Tibial nerve (tissue), 4 donors: ENCODE measurements at regions not wholly inside any gene's neighbourhood (a gene's known extent, or its start where the extent isn't known, plus 50 kb on each side); places are given as distances from the start of the nearest gene placed in this dataset.
A peak's percentile ranks its signal among the peaks of the same experiment; 100 is the strongest.

Experiments used
- DNase-seq, 2 donors: peaks; one replicate each; pipeline ENCODE4 v3.0.0-alpha.2; 2019; ENCODE audit warnings: low spot score in 2 of 2
- H3K27ac ChIP-seq, 4 donors: fragments of 200-600 bp; sonication (generic) in 3 of 4; one replicate each; pipeline ENCODE4 v1.5.1; 2017 to 2019; ENCODE audit warnings: mild to moderate bottlenecking in 1 of 4
- H3K27me3 ChIP-seq, 2 donors: fragments of 200-600 bp; sonication (generic) in 1 of 2; one replicate each; pipeline versions ENCODE4 v1.5.1 to v1.6.0; 2017 to 2019
- H3K36me3 ChIP-seq, 3 donors: fragments of 200-600 bp; sonication (generic); one replicate each; pipeline ENCODE4 v1.5.1; 2018 to 2019
- H3K4me1 ChIP-seq, 4 donors: fragments of 200-600 bp; sonication (generic) in 3 of 4; one replicate each; pipeline ENCODE4 v1.5.1; 2017 to 2019
- H3K4me3 ChIP-seq, 4 donors: fragments of 200-600 bp; sonication (generic) in 3 of 4; one replicate each; pipeline ENCODE4 v1.5.1; 2017 to 2019; ENCODE audit warnings: mild to moderate bottlenecking in 1 of 4, moderate library complexity in 1 of 4
- H3K9me3 ChIP-seq, 4 donors: fragments of 200-600 bp; sonication (generic) in 3 of 4; one replicate each; pipeline ENCODE4 v1.5.1; 2017 to 2019
- CTCF ChIP-seq, 5 experiments: fragments of 200-600 bp in 3 of 5; fragments of 450-650 bp in 2 of 5; sonication (generic) in 3 of 5; IDR thresholded peaks; one replicate each; pipeline ENCODE4 v1.5.1; 2016 to 2019; ENCODE audit warnings: antibody characterized with exemption in 5 of 5, mild to moderate bottlenecking in 3 of 5, moderate library complexity in 2 of 5
- EP300 ChIP-seq, 2 donors: sonication (generic); formaldehyde crosslinking; IDR thresholded peaks; one replicate each; pipeline ENCODE4 v1.6.1; 2017; ENCODE audit warnings: antibody characterized with exemption in 2 of 2, mild to moderate bottlenecking in 1 of 2
- POLR2A ChIP-seq, 2 donors: fragments of 450-650 bp; IDR thresholded peaks; one replicate each; pipeline ENCODE4 v1.6.1; 2017; ENCODE audit warnings: antibody characterized with exemption in 2 of 2, mild to moderate bottlenecking in 2 of 2, moderate library complexity in 2 of 2
- WGBS, 2 donors: methylation state at CpG; one replicate each; pipeline ENCODE4 v1.1.5; 2018; 5-methylcytosine and 5-hydroxymethylcytosine counted together

DNA sequence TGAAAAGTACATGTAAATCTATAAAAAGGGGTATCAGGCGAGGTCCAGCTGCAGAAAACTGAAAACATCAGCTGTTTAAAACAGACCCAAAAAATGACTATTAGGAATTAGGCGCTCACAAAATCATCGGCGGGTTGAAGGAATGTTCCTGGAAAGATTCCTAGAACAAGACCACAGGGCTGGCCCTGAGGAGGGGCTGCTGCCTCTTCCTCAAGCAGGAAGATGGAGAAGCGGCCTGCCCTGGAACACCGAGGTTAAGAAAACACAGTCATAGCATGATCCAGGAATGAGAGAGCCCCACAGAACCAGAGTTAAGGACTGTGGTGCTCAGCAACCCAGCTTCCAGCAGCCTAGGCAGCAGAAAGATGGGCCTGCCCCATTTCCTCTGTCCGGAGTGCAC is 78.4 kb downstream of the C11orf91 start:
- no peak for TF ChIP-seq CTCF (IDR thresholded peaks at IDR 0.05)
- TF ChIP-seq POLR2A (IDR thresholded peaks at IDR 0.05) = no peak
- TF ChIP-seq EP300 (IDR thresholded peaks at IDR 0.05) = no peak
- DNase-seq = no peak
- 34 to 45% methylated on average over 7 of the region's 7 CpGs for WGBS, 2 donors
- peak overlapping the region in 2 of 4 donors; percentile 72 to 75 for H3K27ac ChIP-seq
- H3K4me3 ChIP-seq = no peak overlapping the region
- no peaks in the 10 kb centered on the region for H3K9me3 ChIP-seq
- H3K4me1 ChIP-seq = peaks cover 0 to 34% (median 13%) of the 10 kb centered on the region in 4 donors
- H3K27me3 ChIP-seq = no peaks in the 10 kb centered on the region
- no peaks in the 10 kb centered on the region for H3K36me3 ChIP-seq

DNA sequence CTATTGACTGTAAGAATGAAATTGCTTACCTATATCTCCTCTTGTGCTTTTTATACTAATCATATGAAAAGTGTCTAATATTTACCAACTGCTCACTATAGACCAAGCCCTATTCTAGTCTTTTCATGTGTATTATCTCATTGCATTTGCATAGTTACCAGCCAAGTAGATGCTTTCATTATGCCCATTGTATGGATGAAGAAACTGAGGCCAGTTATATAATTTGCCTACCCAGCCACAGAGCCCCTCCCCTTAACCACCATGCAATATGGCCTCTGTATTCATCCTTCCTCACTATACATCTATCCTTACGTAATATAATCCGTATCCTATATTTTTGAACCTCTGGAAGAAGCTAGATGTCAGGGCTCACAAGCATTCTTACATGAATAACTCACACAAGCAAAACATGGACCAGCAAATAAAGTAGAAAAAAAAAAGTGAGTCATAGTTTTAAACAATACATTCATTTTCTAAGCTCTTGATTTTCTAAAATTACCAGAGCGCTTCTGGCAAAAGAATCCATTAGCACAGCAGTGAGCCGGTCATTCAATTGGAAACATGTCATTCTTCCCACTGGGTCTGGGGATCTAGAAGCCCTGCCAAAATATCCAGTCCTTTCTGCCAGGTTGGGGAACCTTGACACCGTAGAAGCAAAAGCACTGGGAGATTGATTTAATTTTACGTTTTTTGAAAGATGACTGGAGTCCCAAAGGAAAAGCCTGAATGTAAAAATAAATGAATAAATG is 80.0 kb downstream of the C11orf91 start:
- DNase-seq = no peak
- no peaks in the 10 kb centered on the region for H3K27me3 ChIP-seq
- 25 to 32% methylated on average over 6 of the region's 6 CpGs for WGBS, 2 donors
- peak overlapping the region in 2 of 4 donors; percentile 72 to 75 for H3K27ac ChIP-seq
- H3K4me1 ChIP-seq = peaks cover 0 to 34% (median 13%) of the 10 kb centered on the region in 4 donors
- no peaks in the 10 kb centered on the region for H3K36me3 ChIP-seq
- TF ChIP-seq EP300 (IDR thresholded peaks at IDR 0.05) = peak in 1 of 2 donors; percentile 39
- no peak for TF ChIP-seq POLR2A (IDR thresholded peaks at IDR 0.05)
- no peak overlapping the region for H3K4me3 ChIP-seq
- no peaks in the 10 kb centered on the region for H3K9me3 ChIP-seq

DNA sequence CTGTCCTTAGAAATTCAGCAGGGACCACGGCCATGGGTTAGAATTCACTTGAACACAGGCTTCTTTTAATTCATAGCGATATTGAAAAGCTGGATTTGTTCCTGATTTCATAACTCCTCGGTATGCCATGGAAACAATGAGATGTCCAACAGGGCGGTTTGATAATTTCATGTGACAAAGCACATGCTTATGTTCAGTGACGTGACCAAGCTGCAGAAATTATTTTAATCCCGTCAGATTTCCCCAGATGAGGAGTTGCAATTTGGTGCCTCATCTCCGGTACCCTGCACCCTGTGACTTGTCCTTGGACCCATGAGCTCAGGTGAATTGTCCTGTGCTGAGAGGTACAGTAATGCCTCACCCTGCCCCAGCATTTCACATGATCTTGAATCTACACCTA is 81.7 kb downstream of the C11orf91 start:
- Histone ChIP-seq H3K9me3 (no peaks in the 10 kb centered on the region), H3K27me3 (no peaks in the 10 kb centered on the region), H3K36me3 (no peaks in the 10 kb centered on the region), H3K4me1 (peaks cover 0 to 34% (median 13%) of the 10 kb centered on the region in 4 donors), H3K4me3 (no peak overlapping the region), H3K27ac (peak overlapping the region in 2 of 4 donors; percentile 72 to 75)
- DNase-seq = no peak
- 47 to 64% methylated on average over 7 of the region's 7 CpGs for WGBS, 2 donors
- TF ChIP-seq POLR2A (IDR thresholded peaks at IDR 0.05) (no peak), EP300 (IDR thresholded peaks at IDR 0.05) (peak in 1 of 2 donors; percentile 59)

GRCh38 chr11:33618351-33618710 is 82.3 kb downstream of the C11orf91 start:
- H3K27ac ChIP-seq = peak overlapping the region in 3 of 4 donors; percentile 27 to 75 (median 72)
- H3K4me1 ChIP-seq = peaks cover 0 to 34% (median 13%) of the 10 kb centered on the region in 4 donors
- WGBS, 2 donors = 69 to 72% methylated on average over 10 of the region's 10 CpGs
- TF ChIP-seq POLR2A (IDR thresholded peaks at IDR 0.05) = no peak
- no peak for DNase-seq
- no peaks in the 10 kb centered on the region for H3K36me3 ChIP-seq
- no peaks in the 10 kb centered on the region for H3K27me3 ChIP-seq
- no peak overlapping the region for H3K4me3 ChIP-seq
- no peaks in the 10 kb centered on the region for H3K9me3 ChIP-seq

- TF ChIP-seq EP300 (IDR thresholded peaks at IDR 0.05) (no peak), POLR2A (IDR thresholded peaks at IDR 0.05) (no peak), CTCF (IDR thresholded peaks at IDR 0.05) (no peak)
- no peak for DNase-seq
- Histone ChIP-seq H3K4me1 (peaks cover 0 to 32% (median 13%) of the 10 kb centered on the region in 4 donors), H3K9me3 (no peaks in the 10 kb centered on the region), H3K27me3 (no peaks in the 10 kb centered on the region), H3K4me3 (no peak overlapping the region), H3K36me3 (no peaks in the 10 kb centered on the region), H3K27ac (peak overlapping the region in 2 of 4 donors; percentile 72 to 75)
- WGBS, 2 donors = 77% methylated on average over 8 of the region's 8 CpGs
Measured at GRCh38 chr11:33617672-33618350, 82.8 kb downstream of the C11orf91 start.

- H3K4me3 ChIP-seq = no peak overlapping the region
- H3K27ac ChIP-seq = no peak overlapping the region
- 86 to 98% methylated on average over 5 of the region's 5 CpGs for WGBS, 2 donors
- no peak for TF ChIP-seq CTCF (IDR thresholded peaks at IDR 0.05)
- no peak for TF ChIP-seq EP300 (IDR thresholded peaks at IDR 0.05)
- no peaks in the 10 kb centered on the region for H3K27me3 ChIP-seq
- H3K4me1 ChIP-seq = peaks cover 0 to 19% (median 7%) of the 10 kb centered on the region in 4 donors
- no peak for DNase-seq
- H3K36me3 ChIP-seq = no peaks in the 10 kb centered on the region
- no peaks in the 10 kb centered on the region for H3K9me3 ChIP-seq
Measured at GRCh38 chr11:33616552-33616951, 84.1 kb downstream of the C11orf91 start.
